Vagina (tissue), 2 donors: ENCODE measurements at regions not wholly inside any gene's neighbourhood (a gene's known extent, or its start where the extent isn't known, plus 50 kb on each side); places are given as distances from the start of the nearest gene placed in this dataset.

Source experiments
- POLR2A ChIP-seq, 2 donors: fragments of 450-650 bp; IDR thresholded peaks; one replicate each; pipeline ENCODE4 v1.6.1; 2017; ENCODE audit warnings: antibody characterized with exemption in 2 of 2, mild to moderate bottlenecking in 2 of 2, moderate library complexity in 2 of 2
- POLR2AphosphoS5 ChIP-seq, 2 donors: sonication (generic); formaldehyde crosslinking; IDR thresholded peaks; one replicate each; pipeline ENCODE4 v1.9.0; 2017; ENCODE audit warnings: antibody characterized with exemption in 2 of 2, mild to moderate bottlenecking in 2 of 2, low read depth in 1 of 2; ENCODE audit not compliant: insufficient read depth in 1 of 2

DNA sequence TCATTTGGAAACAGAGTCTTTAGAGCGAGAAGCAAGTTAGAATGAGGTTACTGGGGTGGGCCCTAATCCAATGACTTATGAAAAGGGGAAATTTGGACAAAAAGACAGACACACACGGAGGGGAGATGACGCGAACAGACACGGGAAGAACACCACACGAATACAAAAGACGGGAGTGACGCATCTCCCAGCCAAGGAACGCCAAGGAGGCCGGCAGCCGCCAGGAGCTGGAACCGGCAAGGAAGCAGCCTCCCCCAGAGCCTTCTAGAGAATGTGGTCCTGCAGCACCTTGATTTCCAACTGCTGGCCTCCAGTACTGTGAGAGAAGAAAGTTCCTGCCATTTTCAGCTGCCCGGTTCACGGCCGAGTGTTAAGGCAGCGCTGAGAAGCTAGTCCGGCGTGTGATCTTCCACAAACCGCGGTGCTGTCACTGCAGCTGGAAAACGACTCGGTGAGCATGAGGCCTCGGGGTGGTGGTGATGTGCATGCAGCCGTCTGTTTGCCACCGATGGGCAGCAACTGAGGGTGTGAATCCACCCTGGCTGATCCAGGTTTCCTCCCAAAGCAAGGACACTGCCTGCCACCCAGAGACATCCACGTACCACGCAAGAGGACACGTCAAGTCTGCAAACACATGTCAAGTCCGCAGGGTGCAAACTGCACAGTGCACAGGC lies 124.5 kb downstream of the NCOR2 start:
- no peak for TF ChIP-seq POLR2A (IDR thresholded peaks at IDR 0.05)
- TF ChIP-seq POLR2AphosphoS5 (IDR thresholded peaks at IDR 0.05; ENCODE audit: insufficient read depth in 1 of 2, low read depth in 1 of 2), result no peak
